ENCODE measurements at regions not wholly inside any gene's neighbourhood (a gene's known extent, or its start where the extent isn't known, plus 50 kb on each side); places are given as distances from the start of the nearest gene placed in this dataset.

DNA sequence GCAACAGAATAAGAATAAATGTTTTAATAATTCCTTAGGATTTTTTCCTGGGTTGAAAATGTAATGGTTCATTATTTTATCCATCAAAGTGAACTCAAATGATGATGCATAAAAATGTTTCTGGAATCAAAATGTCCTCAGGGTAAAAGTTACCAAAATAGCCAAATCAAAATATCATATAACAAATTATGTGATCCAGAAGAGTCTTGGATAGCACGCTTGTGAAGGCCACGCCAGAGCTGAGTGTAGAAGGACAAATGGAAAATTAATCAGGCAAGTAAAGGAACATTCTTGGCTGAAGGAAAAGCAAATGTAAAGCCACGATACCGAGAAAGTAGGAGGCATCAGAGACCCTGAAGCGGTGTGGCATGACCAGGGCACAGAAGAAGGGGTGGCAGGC lies 169.2 kb downstream of the CAPZA3 start:
- Histone ChIP-seq H4K20me1 (replicated peaks in 1 of 2; ENCODE audit: control insufficient read depth in 1 of 2, insufficient read depth in 2 of 2, low read length in 2 of 2) (no peaks in the 10 kb centered on the region), H4K91ac (replicated peaks; ENCODE audit: insufficient read length, low read length) (no peak overlapping the region), H2BK15ac (ENCODE audit: low read length) (no peak overlapping the region), H3K36me3 (ENCODE audit: control insufficient read depth in 2 of 4, insufficient read depth in 4 of 4, low read length in 3 of 4) (no peaks in the 10 kb centered on the region), H3K4ac (replicated peaks; ENCODE audit: insufficient read length, low read depth, low read length) (no peak overlapping the region), H3K27me3 (replicated peaks in 1 of 4; ENCODE audit: control insufficient read depth in 3 of 4, extremely low read depth in 1 of 4, insufficient read depth in 3 of 4, low read length in 3 of 4) (no peaks in the 10 kb centered on the region), H3K18ac (ENCODE audit: extremely low read depth, low read length) (no peak overlapping the region), H3K23ac (ENCODE audit: insufficient read length) (no peak overlapping the region), H3K4me1 (replicated peaks in 1 of 4; ENCODE audit: control insufficient read depth in 3 of 4, insufficient read depth in 4 of 4, low read length in 3 of 4) (no peaks in the 10 kb centered on the region), H3K4me2 (ENCODE audit: insufficient read depth in 1 of 2, low read depth in 2 of 2, low read length in 2 of 2) (no peak overlapping the region), H2AFZ (ENCODE audit: low read length) (no peak overlapping the region), H3K14ac (ENCODE audit: insufficient read length) (no peak overlapping the region), H2BK20ac (ENCODE audit: low read length) (no peak overlapping the region), H2BK120ac (replicated peaks; ENCODE audit: low read depth, low read length) (no peak overlapping the region), H3K9me3 (ENCODE audit: insufficient read depth in 2 of 2, low read depth in 1 of 2, low read length in 1 of 2) (peaks cover 0 to 4% of the 10 kb centered on the region in 2 experiments; a peak in 1 of 4 replicates), H3K4me3 (ENCODE audit: extremely low read depth in 1 of 4, insufficient read depth in 2 of 4, low read depth in 3 of 4, low read length in 4 of 4) (no peak overlapping the region), H3K9ac (replicated peaks in 1 of 4; ENCODE audit: extremely low read depth in 1 of 4, low read depth in 3 of 4, low read length in 3 of 4) (no peak overlapping the region), H3K23me2 (ENCODE audit: low read depth, low read length) (no peaks in the 10 kb centered on the region), H3K79me1 (ENCODE audit: low read depth, low read length) (no peaks in the 10 kb centered on the region), H4K8ac (ENCODE audit: extremely low read depth, insufficient read depth, low read length) (no peak overlapping the region), H2BK12ac (ENCODE audit: low read depth, low read length) (no peak overlapping the region), H3K27ac (ENCODE audit: low read depth, low read length) (no peak overlapping the region), H2BK5ac (ENCODE audit: low read depth, low read length) (no peak overlapping the region), H2AK5ac (ENCODE audit: low read depth, low read length) (no peak overlapping the region), H3K56ac (replicated peaks; ENCODE audit: insufficient read length, low read depth, low read length) (no peak overlapping the region), H4K5ac (ENCODE audit: insufficient read length, low read depth, low read length) (no peak overlapping the region), H3K79me2 (ENCODE audit: control insufficient read depth in 1 of 2, insufficient read depth in 2 of 2, low read length in 2 of 2) (no peaks in the 10 kb centered on the region)
- ChIA-PET POLR2A (ENCODE audit: partially characterized antibody) (no interaction called here), CTCF (ENCODE audit: partially characterized antibody) (interaction anchor here (0.7 kb wide), 1 partner anchor 10 kb away, joined by 3 read pairs; no protein-coding TSS in a partner anchor)
- 95% methylated on average over 5 of the region's 5 CpGs; no CpG with 5 or more reads in 1 of the 2 experiments for WGBS, 2 experiments (ENCODE audit: extremely low coverage in 1 of 2, insufficient coverage in 1 of 2, insufficient read length in 1 of 2, insufficient replicate concordance in 2 of 2, low coverage in 1 of 2, low lambda C conversion rate in 2 of 2, missing lambda C conversion rate in 1 of 2)
- FAIRE-seq (no peak), DNase-seq (ENCODE audit: low read depth in 1 of 2, low spot score in 2 of 2) (no peak)
- TF ChIP-seq POLR2AphosphoS5 (IDR thresholded peaks at IDR 0.05; ENCODE audit: low read depth, low read length) (no peak), PHF8 (conservative IDR thresholded peaks at IDR 0.05; ENCODE audit: low read depth, low read length) (no peak), CTBP2 (IDR thresholded peaks at IDR 0.05; ENCODE audit: borderline replicate concordance, insufficient read depth, insufficient read length, low read length) (no peak), TEAD4 (IDR thresholded peaks at IDR 0.05; ENCODE audit: low read depth, low read length) (no peak), RNF2 (IDR thresholded peaks at IDR 0.05; ENCODE audit: borderline replicate concordance, low read depth, low read length, missing control alignments, poor library complexity, severe bottlenecking) (no peak), CHD2 (IDR thresholded peaks at IDR 0.05; ENCODE audit: low read length) (no peak), BACH1 (IDR thresholded peaks at IDR 0.05; ENCODE audit: low read length) (no peak), BCL11A (IDR thresholded peaks at IDR 0.05; ENCODE audit: low read depth in 2 of 2, low read length in 2 of 2) (no peak)
- TF ChIP-seq, protein P1, sequence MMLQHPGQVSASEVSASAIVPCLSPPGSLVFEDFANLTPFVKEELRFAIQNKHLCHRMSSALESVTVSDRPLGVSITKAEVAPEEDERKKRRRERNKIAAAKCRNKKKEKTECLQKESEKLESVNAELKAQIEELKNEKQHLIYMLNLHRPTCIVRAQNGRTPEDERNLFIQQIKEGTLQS (IDR thresholded peaks at IDR 0.05; ENCODE audit: insufficient read depth, low read depth, low read length) = no peak
- TF ChIP-seq, protein P2, sequence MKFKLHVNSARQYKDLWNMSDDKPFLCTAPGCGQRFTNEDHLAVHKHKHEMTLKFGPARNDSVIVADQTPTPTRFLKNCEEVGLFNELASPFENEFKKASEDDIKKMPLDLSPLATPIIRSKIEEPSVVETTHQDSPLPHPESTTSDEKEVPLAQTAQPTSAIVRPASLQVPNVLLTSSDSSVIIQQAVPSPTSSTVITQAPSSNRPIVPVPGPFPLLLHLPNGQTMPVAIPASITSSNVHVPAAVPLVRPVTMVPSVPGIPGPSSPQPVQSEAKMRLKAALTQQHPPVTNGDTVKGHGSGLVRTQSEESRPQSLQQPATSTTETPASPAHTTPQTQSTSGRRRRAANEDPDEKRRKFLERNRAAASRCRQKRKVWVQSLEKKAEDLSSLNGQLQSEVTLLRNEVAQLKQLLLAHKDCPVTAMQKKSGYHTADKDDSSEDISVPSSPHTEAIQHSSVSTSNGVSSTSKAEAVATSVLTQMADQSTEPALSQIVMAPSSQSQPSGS (IDR thresholded peaks at IDR 0.05; ENCODE audit: low read length) = no peak

All from H1 (cell line).